ENCODE measurements at regions not wholly inside any gene's neighbourhood (a gene's known extent, or its start where the extent isn't known, plus 50 kb on each side); places are given as distances from the start of the nearest gene placed in this dataset.

DNA sequence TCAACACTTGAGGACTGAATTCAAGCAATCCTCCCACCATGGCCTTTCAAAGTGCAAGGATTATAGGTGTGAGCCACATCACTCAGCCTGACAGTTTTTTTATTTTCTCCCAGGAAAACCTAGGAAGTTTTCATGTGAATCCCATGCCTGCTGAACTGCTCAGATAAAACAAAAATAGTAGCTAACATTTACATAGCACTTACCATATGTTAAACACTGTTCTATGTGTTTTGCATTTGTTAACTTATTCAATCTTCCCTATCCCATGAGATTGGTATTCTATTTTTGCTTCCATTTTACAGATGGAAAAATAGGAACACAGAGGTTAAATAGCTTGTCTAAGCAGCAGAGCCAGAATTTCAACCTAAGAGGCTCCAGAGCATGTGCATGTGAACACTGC is 157.4 kb upstream of the KCTD1 start:
- TF ChIP-seq, protein P1, sequence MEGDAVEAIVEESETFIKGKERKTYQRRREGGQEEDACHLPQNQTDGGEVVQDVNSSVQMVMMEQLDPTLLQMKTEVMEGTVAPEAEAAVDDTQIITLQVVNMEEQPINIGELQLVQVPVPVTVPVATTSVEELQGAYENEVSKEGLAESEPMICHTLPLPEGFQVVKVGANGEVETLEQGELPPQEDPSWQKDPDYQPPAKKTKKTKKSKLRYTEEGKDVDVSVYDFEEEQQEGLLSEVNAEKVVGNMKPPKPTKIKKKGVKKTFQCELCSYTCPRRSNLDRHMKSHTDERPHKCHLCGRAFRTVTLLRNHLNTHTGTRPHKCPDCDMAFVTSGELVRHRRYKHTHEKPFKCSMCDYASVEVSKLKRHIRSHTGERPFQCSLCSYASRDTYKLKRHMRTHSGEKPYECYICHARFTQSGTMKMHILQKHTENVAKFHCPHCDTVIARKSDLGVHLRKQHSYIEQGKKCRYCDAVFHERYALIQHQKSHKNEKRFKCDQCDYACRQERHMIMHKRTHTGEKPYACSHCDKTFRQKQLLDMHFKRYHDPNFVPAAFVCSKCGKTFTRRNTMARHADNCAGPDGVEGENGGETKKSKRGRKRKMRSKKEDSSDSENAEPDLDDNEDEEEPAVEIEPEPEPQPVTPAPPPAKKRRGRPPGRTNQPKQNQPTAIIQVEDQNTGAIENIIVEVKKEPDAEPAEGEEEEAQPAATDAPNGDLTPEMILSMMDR (IDR thresholded peaks at IDR 0.05; ENCODE audit: low read depth, low read length, poor library complexity, severe bottlenecking): no peak
- TF ChIP-seq EZH2phosphoT487 (IDR thresholded peaks at IDR 0.05; ENCODE audit: borderline replicate concordance, low read length): no peak
